Globus pallidus (tissue), 1 donor: ENCODE measurements at regions not wholly inside any gene's neighbourhood (a gene's known extent, or its start where the extent isn't known, plus 50 kb on each side); places are given as distances from the start of the nearest gene placed in this dataset.
"Not testable (repeated sequence)": the region's sequence is repeated elsewhere in the genome, so short reads cannot be mapped to it uniquely, and the experiment has no call there.

Experiments used
- DNase-seq: peaks from one replicate; pipeline ENCODE4 v3.0.0-alpha.2; 2015; ENCODE audit warnings: low spot score

- no peak for DNase-seq
These were observed 65.7 kb downstream of the SLITRK5 start for GRCh38 chr13:87736849-87737385.

- no peak for DNase-seq
These were observed 82.9 kb downstream of the SLITRK5 start for GRCh38 chr13:87754097-87754496.

- no peak for DNase-seq
These were observed 98.3 kb downstream of the SLITRK5 start for GRCh38 chr13:87769445-87769844.

- peak; percentile 11 for DNase-seq
These were observed 106.2 kb downstream of the SLITRK5 start for GRCh38 chr13:87777387-87777786.

GRCh38 chr13:87778128-87778527 is 107.0 kb downstream of the SLITRK5 start:
- DNase-seq, result no peak

GRCh38 chr13:87779426-87779825 is 108.3 kb downstream of the SLITRK5 start:
- no peak for DNase-seq

GRCh38 chr13:87783366-87783765 is 112.2 kb downstream of the SLITRK5 start:
- no peak for DNase-seq

- DNase-seq, result no peak
These were observed 117.2 kb downstream of the SLITRK5 start for GRCh38 chr13:87788363-87788762.

- DNase-seq, result no peak
These were observed 121.7 kb downstream of the SLITRK5 start for GRCh38 chr13:87792878-87793277.

GRCh38 chr13:87798536-87798935 is 127.4 kb downstream of the SLITRK5 start:
- DNase-seq, result no peak

GRCh38 chr13:87810391-87810801 is 139.2 kb downstream of the SLITRK5 start:
- no peak for DNase-seq

GRCh38 chr13:87810920-87811344 is 139.8 kb downstream of the SLITRK5 start:
- no peak for DNase-seq

- no peak for DNase-seq
These were observed 143.2 kb downstream of the SLITRK5 start for GRCh38 chr13:87814403-87814802.

- no peak for DNase-seq
These were observed 149.1 kb downstream of the SLITRK5 start for GRCh38 chr13:87820241-87820640.

- no peak for DNase-seq
These were observed 150.3 kb downstream of the SLITRK5 start for GRCh38 chr13:87821512-87821911.

- not testable (repeated sequence) for DNase-seq
These were observed 155.1 kb downstream of the SLITRK5 start for GRCh38 chr13:87826301-87826700.

GRCh38 chr13:87827479-87827878 is 156.3 kb downstream of the SLITRK5 start:
- no peak for DNase-seq

GRCh38 chr13:87837522-87837921 is 166.4 kb downstream of the SLITRK5 start:
- no peak for DNase-seq

- no peak for DNase-seq
These were observed 166.8 kb downstream of the SLITRK5 start for GRCh38 chr13:87837946-87838345.

- DNase-seq, result no peak
These were observed 180.2 kb downstream of the SLITRK5 start for GRCh38 chr13:87851410-87851809.

- DNase-seq, result no peak
These were observed 184.4 kb downstream of the SLITRK5 start for GRCh38 chr13:87855553-87855952.

- no peak for DNase-seq
These were observed 188.1 kb downstream of the SLITRK5 start for GRCh38 chr13:87859261-87859660.

- no peak for DNase-seq
These were observed 196.3 kb downstream of the SLITRK5 start for GRCh38 chr13:87867426-87867825.

GRCh38 chr13:87868731-87869130 is 197.6 kb downstream of the SLITRK5 start:
- no peak for DNase-seq

GRCh38 chr13:87872813-87873212 is 201.6 kb downstream of the SLITRK5 start:
- DNase-seq, result no peak
